ENCODE measurements at regions not wholly inside any gene's neighbourhood (a gene's known extent, or its start where the extent isn't known, plus 50 kb on each side); places are given as distances from the start of the nearest gene placed in this dataset.
A peak's percentile ranks its signal among the peaks of the same experiment; 100 is the strongest.

DNA sequence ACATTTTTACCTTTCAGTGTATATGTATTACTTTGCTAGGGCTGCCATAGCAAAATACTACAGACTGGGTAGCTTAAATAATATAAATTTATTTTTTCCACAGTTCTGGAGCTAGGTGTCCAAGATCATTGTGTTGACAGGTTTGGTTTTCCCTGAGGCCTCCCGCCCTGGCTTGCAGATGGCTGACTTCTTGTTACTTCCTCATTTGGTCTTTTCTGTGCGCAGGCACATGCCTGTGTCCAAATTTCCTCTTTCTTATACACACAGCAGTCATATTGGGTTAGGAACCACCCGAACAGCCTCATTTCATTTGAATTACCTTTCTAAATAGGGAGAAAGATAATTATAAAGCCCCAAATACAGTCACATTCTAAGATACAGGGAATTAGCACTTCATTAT lies 521.6 kb upstream of the SORCS1 start (continued):
- no peak for TF ChIP-seq CHD1 (IDR thresholded peaks at IDR 0.05; ENCODE audit: low read depth, low read length)

- Histone ChIP-seq H2BK20ac (ENCODE audit: low read length) (no peak overlapping the region), H4K20me1 (replicated peaks in 1 of 2; ENCODE audit: control insufficient read depth in 1 of 2, insufficient read depth in 2 of 2, low read length in 2 of 2) (no peaks in the 10 kb centered on the region), H3K4ac (replicated peaks; ENCODE audit: insufficient read length, low read depth, low read length) (no peak overlapping the region), H2BK15ac (ENCODE audit: low read length) (no peak overlapping the region), H2BK120ac (replicated peaks; ENCODE audit: low read depth, low read length) (no peak overlapping the region), H3K18ac (ENCODE audit: extremely low read depth, low read length) (no peak overlapping the region), H3K27me3 (replicated peaks in 1 of 4; ENCODE audit: control insufficient read depth in 3 of 4, extremely low read depth in 1 of 4, insufficient read depth in 3 of 4, low read length in 3 of 4) (no peaks in the 10 kb centered on the region), H3K4me1 (replicated peaks in 1 of 4; ENCODE audit: control insufficient read depth in 3 of 4, insufficient read depth in 4 of 4, low read length in 3 of 4) (peaks cover 0 to 10% (median 6%) of the 10 kb centered on the region in 4 experiments; a peak in 3 of 7 replicates), H4K91ac (replicated peaks; ENCODE audit: insufficient read length, low read length) (no peak overlapping the region), H4K8ac (ENCODE audit: extremely low read depth, insufficient read depth, low read length) (no peak overlapping the region), H3K4me3 (ENCODE audit: extremely low read depth in 1 of 4, insufficient read depth in 2 of 4, low read depth in 3 of 4, low read length in 4 of 4) (peak overlapping the region in 1 of 4 experiments; percentile 17; a peak in 1 of 8 replicates), H3K14ac (ENCODE audit: insufficient read length) (no peak overlapping the region), H4K5ac (ENCODE audit: insufficient read length, low read depth, low read length) (peak overlapping the region; percentile 76), H2AK5ac (ENCODE audit: low read depth, low read length) (no peak overlapping the region), H2BK5ac (ENCODE audit: low read depth, low read length) (no peak overlapping the region), H3K27ac (ENCODE audit: low read depth, low read length) (no peak overlapping the region), H3K9me3 (ENCODE audit: insufficient read depth in 2 of 2, low read depth in 1 of 2, low read length in 1 of 2) (no peaks in the 10 kb centered on the region), H3K56ac (replicated peaks; ENCODE audit: insufficient read length, low read depth, low read length) (no peak overlapping the region), H3K4me2 (ENCODE audit: insufficient read depth in 1 of 2, low read depth in 2 of 2, low read length in 2 of 2) (peak overlapping the region in 1 of 2 experiments; percentile 19; a peak in 1 of 4 replicates), H3K23ac (ENCODE audit: insufficient read length) (no peak overlapping the region), H2AFZ (ENCODE audit: low read length) (no peak overlapping the region), H3K23me2 (ENCODE audit: low read depth, low read length) (no peaks in the 10 kb centered on the region), H3K79me1 (ENCODE audit: low read depth, low read length) (no peaks in the 10 kb centered on the region), H2BK12ac (ENCODE audit: low read depth, low read length) (no peak overlapping the region), H3K36me3 (ENCODE audit: control insufficient read depth in 2 of 4, insufficient read depth in 4 of 4, low read length in 3 of 4) (no peaks in the 10 kb centered on the region), H3K9ac (replicated peaks in 1 of 4; ENCODE audit: extremely low read depth in 1 of 4, low read depth in 3 of 4, low read length in 3 of 4) (no peak overlapping the region), H3K79me2 (ENCODE audit: control insufficient read depth in 1 of 2, insufficient read depth in 2 of 2, low read length in 2 of 2) (no peaks in the 10 kb centered on the region)
- ChIA-PET CTCF (ENCODE audit: partially characterized antibody) (no interaction called here), POLR2A (ENCODE audit: partially characterized antibody) (no interaction called here)
- DNase-seq (ENCODE audit: low read depth in 1 of 2, low spot score in 2 of 2) = no peak
- FAIRE-seq = no peak
- TF ChIP-seq SAP30 (IDR thresholded peaks at IDR 0.05; ENCODE audit: insufficient read depth, insufficient replicate concordance, low read length) = no peak
These were observed 507.5 kb upstream of the SORCS1 start for GRCh38 chr10:107671960-107672359.
